Fibroblast of the aortic adventitia (primary cell): ENCODE measurements at regions not wholly inside any gene's neighbourhood (a gene's known extent, or its start where the extent isn't known, plus 50 kb on each side); places are given as distances from the start of the nearest gene placed in this dataset.

Experiments used
- DNase-seq: peaks from one replicate; pipeline ENCODE4 v3.0.0-alpha.2; 2010; ENCODE audit warnings: low read depth
- H3K4me3 ChIP-seq: 2 replicates; pipeline ENCODE4 v1.5.1; 2011; ENCODE audit warnings: low read depth, mild to moderate bottlenecking, control low read depth, low read length, moderate library complexity
- CTCF ChIP-seq: IDR thresholded peaks from 2 replicates; pipeline ENCODE4 v1.5.1; 2011; ENCODE audit warnings: mild to moderate bottlenecking, low read length, control low read depth, inconsistent platforms; ENCODE audit not compliant: insufficient read depth

DNA sequence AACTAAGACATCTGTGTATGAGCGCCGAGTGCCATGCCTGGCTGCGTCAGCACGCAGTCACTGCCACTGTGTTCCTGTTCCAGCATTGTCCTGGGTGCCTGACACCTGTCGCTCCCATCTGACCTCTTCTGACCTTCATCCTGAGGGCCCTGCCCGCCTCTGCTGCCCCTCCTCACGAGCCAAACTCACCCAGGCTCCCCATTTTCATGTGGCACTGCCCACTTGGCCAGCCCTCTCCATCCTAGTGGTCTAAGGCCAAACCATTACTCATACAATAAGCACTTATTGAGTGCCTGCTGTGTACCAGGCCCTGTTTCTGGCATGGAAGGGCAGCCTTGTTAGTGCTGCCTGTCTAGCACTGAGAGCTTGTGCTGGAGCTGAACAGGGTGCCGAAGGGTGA, 77.2 kb upstream of the PCBD1 start:
- no peak for TF ChIP-seq CTCF
- no peak for DNase-seq
- H3K4me3 ChIP-seq = no peak overlapping the region

DNA sequence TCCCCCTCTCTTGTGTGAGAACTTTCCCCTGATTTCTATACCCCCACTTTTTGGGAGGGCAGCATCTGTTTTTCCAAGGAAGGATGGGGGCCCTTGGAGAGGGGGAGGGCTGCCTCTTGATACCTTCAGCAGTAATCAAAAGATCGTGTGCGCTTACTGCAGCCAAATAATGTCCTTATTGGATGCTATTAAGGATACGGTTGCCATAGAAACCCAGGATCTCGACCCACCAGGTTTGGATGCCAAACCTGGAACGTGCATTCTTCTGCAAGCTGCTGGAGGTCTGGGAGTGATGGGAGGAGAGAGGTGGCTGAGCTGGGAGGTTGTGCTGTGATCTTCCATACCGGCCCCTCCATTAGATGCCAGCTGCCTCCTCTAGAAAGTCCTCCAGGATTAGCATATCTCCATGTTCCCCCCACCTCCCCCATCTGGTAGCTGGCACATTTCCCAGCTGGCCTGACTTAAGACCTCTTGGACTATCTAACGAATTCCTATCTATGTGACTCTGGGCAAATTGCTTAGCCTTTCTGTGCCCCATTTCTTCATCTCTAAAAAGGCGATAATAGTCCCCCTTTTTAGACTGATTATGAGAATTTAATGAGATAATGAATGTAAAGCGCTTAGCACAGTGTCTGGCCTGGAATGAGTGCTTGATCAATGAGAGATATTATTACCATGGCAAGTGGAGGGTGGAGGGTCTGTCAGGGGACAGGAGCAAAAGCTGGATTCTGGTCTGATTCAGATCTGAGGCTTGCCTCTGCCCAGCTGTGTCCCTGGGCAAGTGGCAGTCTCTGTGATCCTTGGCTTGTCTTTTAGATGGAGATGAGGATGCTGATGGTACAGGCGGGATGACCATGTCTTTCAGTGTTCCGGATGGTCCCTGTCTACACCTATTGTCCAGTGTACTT, 78.5 kb upstream of the PCBD1 start:
- no peak for DNase-seq
- no peak overlapping the region for H3K4me3 ChIP-seq
- no peak for TF ChIP-seq CTCF

- no peak overlapping the region for H3K4me3 ChIP-seq
- no peak for DNase-seq
- TF ChIP-seq CTCF = no peak
These were observed 79.5 kb upstream of the PCBD1 start for GRCh38 chr10:70967591-70968587.

DNA sequence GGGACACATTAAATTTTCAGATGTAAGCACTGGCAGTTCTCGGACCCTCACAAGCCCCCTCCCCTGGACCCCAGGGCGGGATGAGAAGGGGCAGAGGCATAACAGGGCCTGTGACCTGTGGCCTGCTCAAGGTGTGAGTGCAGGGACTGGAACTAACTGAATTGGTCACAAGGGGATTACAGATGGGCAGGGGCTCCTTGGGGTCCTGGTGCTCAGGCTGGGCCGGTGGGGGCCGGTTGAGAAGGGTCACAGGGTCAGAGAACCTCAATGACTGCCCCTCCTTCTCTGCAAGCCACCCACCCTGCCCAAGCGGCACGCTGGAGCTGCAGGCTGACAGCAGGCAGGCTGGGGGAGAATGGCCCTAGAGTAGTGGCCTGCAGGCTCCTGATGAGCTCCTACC, 80.8 kb upstream of the PCBD1 start:
- TF ChIP-seq CTCF = no peak
- no peak for DNase-seq
- H3K4me3 ChIP-seq = no peak overlapping the region

- DNase-seq = peak; percentile 70
- no peak for TF ChIP-seq CTCF
These were observed 82.5 kb upstream of the PCBD1 start for GRCh38 chr10:70970830-70971229.

GRCh38 chr10:70973275-70973674, 84.9 kb upstream of the PCBD1 start:
- H3K4me3 ChIP-seq = no peak overlapping the region
- DNase-seq = no peak
- TF ChIP-seq CTCF = no peak

More at GRCh38 chr10:70970830-70971229, 82.5 kb upstream of the PCBD1 start:
- no peak overlapping the region for H3K4me3 ChIP-seq
